ENCODE measurements at regions not wholly inside any gene's neighbourhood (a gene's known extent, or its start where the extent isn't known, plus 50 kb on each side); places are given as distances from the start of the nearest gene placed in this dataset.
"Not testable (repeated sequence)": the region's sequence is repeated elsewhere in the genome, so short reads cannot be mapped to it uniquely, and the experiment has no call there.

- no peak for DNase-seq
Measured at GRCh38 chr2:7728388-7728787, 811.2 kb downstream of the RNF144A start.

- DNase-seq: no peak
Measured at GRCh38 chr2:7730449-7730848, 813.2 kb downstream of the RNF144A start.

- DNase-seq: no peak
Measured at GRCh38 chr2:7730990-7731389, 813.8 kb downstream of the RNF144A start.

GRCh38 chr2:7732497-7732896, 815.3 kb downstream of the RNF144A start:
- DNase-seq: no peak

- DNase-seq: no peak
Measured at GRCh38 chr2:7736646-7737305, 819.6 kb downstream of the RNF144A start.

GRCh38 chr2:7738596-7738995, 821.4 kb downstream of the RNF144A start:
- no peak for DNase-seq

- no peak for DNase-seq
Measured at GRCh38 chr2:7740114-7740513, 822.9 kb downstream of the RNF144A start.

- DNase-seq: no peak
Measured at GRCh38 chr2:7742301-7742700, 825.1 kb downstream of the RNF144A start.

- DNase-seq: no peak
Measured at GRCh38 chr2:7744827-7745226, 827.6 kb downstream of the RNF144A start.

GRCh38 chr2:7745369-7745768, 828.2 kb downstream of the RNF144A start:
- no peak for DNase-seq

GRCh38 chr2:7748717-7749415, 831.7 kb downstream of the RNF144A start:
- no peak for DNase-seq

- DNase-seq: no peak
Measured at GRCh38 chr2:7749895-7750559, 832.8 kb downstream of the RNF144A start.

- DNase-seq: no peak
Measured at GRCh38 chr2:7752291-7752690, 835.1 kb downstream of the RNF144A start.

GRCh38 chr2:7753777-7754176, 836.6 kb downstream of the RNF144A start:
- no peak for DNase-seq

GRCh38 chr2:7755879-7756278, 838.7 kb downstream of the RNF144A start:
- DNase-seq: no peak

- no peak for DNase-seq
Measured at GRCh38 chr2:7758073-7758759, 841.0 kb downstream of the RNF144A start.

GRCh38 chr2:7759898-7760297, 842.7 kb downstream of the RNF144A start:
- DNase-seq: no peak

GRCh38 chr2:7763418-7763817, 846.2 kb downstream of the RNF144A start:
- DNase-seq: not testable (repeated sequence)

GRCh38 chr2:7765236-7765635, 848.0 kb downstream of the RNF144A start:
- DNase-seq: no peak

GRCh38 chr2:7766088-7766722, 849.0 kb downstream of the RNF144A start:
- DNase-seq: no peak

- no peak for DNase-seq
Measured at GRCh38 chr2:7766978-7767565, 849.9 kb downstream of the RNF144A start.

GRCh38 chr2:7767902-7768301, 850.7 kb downstream of the RNF144A start:
- DNase-seq: no peak

GRCh38 chr2:7771781-7772180, 854.6 kb downstream of the RNF144A start:
- DNase-seq: no peak

Data from suppressor macrophage treated with lipopolysaccharide for 4 hours (primary cell).